Epithelial cell of prostate (primary cell): ENCODE measurements at regions not wholly inside any gene's neighbourhood (a gene's known extent, or its start where the extent isn't known, plus 50 kb on each side); places are given as distances from the start of the nearest gene placed in this dataset.
"Not testable (repeated sequence)": the region's sequence is repeated elsewhere in the genome, so short reads cannot be mapped to it uniquely, and the experiment has no call there.

Experiments
- DNase-seq: peaks from one replicate; pipeline ENCODE4 v3.0.0-alpha.2; 2011; ENCODE audit warnings: low read depth, low spot score
- H3K27ac ChIP-seq: fragments of 450-650 bp; 2 replicates; pipeline ENCODE4 v1.5.1; 2017; ENCODE audit warnings: mild to moderate bottlenecking

- no peak for DNase-seq
- no peak overlapping the region for H3K27ac ChIP-seq
Measured at GRCh38 chr22:25478111-25478510, 86.4 kb upstream of the GRK3 start.

DNA sequence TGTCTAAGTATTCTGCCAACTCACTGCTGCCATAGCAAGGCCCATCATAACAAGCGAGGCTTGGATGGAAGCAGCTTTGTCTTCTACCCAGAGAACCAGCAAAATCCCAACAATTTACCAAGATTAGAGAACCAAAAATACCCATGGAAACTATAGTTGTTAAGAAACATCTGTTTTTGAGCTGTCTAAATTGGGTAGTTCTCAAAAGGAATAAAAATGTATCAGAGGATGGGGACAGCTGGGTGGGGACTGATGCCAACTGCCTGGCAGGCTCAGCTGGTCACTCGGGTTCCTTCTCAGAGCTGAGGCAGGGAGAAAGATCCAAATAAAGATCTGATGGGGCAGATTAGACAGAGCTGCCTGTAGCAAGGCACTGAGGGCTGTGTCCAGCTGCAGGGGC, 85.9 kb upstream of the GRK3 start:
- DNase-seq: no peak
- no peak overlapping the region for H3K27ac ChIP-seq

GRCh38 chr22:25480868-25481267, 83.6 kb upstream of the GRK3 start:
- not testable (repeated sequence) for DNase-seq, H3K27ac ChIP-seq

DNA sequence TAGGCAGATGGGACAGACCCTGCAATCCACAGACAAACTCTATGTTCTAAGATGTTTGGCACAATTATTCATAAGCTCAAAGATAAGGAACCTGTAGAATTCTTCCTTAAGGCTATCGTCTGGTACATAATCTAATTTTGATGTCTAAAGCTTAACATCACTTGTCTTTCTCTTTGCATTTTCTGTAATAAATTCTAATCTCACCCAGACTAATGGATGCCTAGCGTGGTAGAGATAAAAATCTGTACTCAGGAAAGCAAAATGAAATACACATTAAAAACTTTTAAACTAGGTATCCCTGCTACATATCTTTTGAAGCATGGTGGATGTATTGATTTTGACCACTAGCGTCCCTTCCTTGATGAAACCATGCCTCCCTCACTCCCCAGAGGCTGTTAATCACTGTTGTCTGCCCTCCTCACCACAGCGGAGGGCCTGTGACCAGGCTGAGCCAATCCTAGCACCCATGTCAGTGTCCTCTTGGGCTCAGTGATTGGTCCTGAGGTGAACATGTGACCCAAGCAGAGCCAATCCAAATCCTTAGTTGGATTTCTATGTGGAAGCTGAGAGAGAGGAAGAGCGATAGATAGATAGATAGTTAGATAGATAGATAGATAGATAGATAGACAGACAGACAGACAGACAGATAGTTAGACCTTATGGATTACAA, 82.2 kb upstream of the GRK3 start:
- no peak for DNase-seq
- no peak overlapping the region for H3K27ac ChIP-seq

GRCh38 chr22:25482868-25483639, 81.4 kb upstream of the GRK3 start:
- no peak for DNase-seq
- H3K27ac ChIP-seq: no peak overlapping the region

- no peak overlapping the region for H3K27ac ChIP-seq
- no peak for DNase-seq
Measured at GRCh38 chr22:25483931-25484330, 80.5 kb upstream of the GRK3 start.

- DNase-seq: no peak
- no peak overlapping the region for H3K27ac ChIP-seq
Measured at GRCh38 chr22:25484521-25485315, 79.8 kb upstream of the GRK3 start.

DNA sequence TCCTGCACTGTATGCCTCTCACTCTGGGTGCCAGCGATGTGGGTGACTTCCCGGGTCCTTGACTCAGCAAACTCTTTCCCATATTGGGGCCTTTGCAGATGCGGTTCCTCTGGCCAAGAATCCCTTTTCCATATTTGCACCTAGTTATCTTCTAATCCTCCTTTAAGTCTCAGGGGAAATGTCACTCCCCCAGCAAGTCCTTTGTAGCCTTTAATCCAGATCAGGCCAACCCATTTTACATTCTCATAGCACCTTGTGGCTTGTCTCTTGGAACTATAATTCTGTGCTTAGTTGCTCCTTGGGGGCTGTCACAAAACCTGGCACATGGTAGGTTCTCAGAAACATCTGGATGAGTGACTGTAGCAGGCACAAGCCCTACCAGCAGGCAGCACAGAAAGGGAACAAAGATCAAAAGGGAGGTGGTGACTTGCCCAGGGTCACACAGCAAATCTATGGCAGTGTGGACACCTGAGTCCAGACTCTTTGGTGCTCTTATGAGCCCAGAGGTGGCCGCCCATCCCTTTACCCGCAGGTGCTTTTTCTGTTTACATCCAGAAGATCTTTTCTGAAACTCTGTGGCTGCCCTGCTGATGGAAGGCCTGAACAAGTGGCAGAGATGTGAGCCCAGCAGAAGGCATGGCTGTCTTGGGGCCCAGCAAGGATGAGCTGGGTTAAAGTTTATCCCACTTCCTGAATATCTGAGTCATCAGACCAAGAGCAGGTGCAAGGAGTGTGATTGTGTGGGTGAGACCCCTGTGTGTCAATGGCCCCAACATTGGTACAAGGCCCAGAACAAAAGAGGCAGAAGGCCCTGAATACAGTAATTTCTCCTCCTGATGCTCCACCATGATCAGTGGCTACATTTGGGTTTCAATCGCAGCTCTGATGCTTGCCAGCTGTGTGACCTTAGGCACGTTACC, 78.6 kb upstream of the GRK3 start:
- H3K27ac ChIP-seq: no peak overlapping the region

GRCh38 chr22:25487508-25487907, 77.0 kb upstream of the GRK3 start:
- H3K27ac ChIP-seq: no peak overlapping the region
- DNase-seq: no peak

More for the DNA sequence above, 78.6 kb upstream of the GRK3 start:
- no peak for DNase-seq

DNA sequence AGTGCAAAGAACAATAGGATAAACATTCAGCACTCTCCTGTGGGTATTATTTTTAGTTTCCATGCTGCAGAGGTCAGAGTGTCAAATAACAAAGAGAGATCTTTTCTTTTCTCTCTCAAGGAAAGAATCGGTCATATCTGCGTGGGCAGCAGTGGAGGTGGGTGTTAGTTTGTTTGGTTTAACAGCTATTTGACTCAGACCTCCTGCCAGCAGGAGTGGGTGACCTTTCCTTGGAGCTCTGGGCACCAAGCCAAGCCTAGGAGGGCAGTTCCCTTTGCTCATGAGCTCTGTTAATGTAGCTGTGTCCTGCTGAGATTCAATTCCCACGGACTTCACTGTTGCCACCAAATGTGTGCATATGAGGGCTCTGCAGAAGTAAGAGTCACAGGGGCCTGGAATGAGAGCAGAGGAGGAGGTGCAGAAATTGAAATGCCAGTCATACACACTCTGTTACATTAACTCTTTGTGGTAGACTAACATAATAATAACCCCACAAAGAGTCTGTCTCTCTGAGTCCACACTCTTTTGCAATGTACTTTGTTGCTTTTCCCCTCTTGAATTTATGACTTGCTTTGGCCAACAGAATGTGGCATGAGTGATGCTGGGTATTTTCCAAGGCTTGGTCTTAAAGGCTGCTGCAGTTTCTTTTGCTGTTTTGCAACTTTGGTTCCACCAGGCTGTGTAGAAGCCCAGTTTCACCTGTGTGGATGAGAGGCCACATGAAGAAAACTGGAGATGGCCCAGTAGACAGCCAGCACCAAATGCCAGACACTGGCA, 76.0 kb upstream of the GRK3 start:
- no peak overlapping the region for H3K27ac ChIP-seq
- DNase-seq: peak; percentile 20

- H3K27ac ChIP-seq: no peak overlapping the region
- no peak for DNase-seq
Measured at GRCh38 chr22:25489947-25490346, 74.5 kb upstream of the GRK3 start.

GRCh38 chr22:25490896-25491295, 73.6 kb upstream of the GRK3 start:
- no peak for DNase-seq
- H3K27ac ChIP-seq: no peak overlapping the region

DNA sequence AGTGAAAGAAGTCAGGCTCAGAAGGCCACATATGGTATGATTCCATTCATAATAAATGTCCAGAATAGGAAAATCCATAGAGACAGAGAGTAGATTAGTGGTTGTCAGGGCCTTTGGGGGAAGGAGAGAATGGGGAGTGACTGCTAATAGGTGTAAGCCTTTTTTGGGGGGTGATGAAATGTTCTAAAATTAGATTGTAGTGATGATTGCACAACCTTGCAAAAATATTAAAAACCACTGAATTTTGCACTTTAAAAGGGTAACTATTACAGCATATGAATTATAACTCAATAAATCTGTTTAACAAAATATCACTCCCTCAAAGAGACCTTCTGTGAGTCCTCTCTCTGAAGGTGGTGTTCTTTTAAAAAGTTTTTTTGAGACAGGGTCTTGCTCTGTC, 72.3 kb upstream of the GRK3 start:
- H3K27ac ChIP-seq: no peak overlapping the region
- DNase-seq: no peak

DNA sequence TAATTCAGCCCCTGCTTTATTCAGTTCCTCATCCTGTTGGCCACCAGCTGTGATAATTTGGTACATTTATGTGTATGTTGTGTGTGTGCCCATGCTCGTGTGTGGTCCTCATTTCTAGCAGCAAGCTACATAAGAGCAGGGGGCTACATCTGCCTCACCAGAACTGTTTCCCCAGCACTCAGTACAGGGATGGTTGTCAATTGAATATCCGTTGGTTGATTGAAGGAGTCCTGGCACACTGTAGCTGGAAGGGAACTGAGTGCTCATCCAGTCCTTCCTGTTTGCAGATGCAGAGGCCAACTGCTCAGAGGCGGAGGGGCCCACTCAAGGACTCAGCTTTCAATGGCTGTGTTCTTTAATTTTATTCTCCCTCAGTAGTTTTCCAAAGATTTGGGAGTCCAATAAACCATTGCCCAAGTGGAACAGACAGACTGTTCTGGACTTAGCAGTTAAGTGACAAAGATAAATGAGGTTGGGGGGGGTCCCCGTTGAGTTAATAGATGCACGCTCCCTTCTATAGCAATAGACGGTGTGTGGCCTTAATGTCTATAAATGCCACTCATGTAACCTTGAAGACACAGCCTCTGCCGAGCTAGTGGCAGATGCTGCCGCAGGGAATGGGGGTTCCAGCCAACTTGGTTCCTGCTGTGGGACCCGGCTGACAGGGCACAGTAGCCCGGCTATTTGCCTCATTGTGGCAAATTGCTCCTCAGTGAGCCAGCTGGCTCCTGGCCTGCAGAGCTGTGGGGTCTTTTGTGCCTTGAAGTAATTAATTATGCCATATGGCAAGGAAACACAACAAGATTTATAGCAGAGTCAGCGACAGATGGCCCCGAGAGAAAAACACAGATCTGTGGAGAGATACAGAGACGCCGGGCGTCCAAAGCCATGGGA, 71.4 kb upstream of the GRK3 start:
- no peak for DNase-seq
- H3K27ac ChIP-seq: no peak overlapping the region

GRCh38 chr22:25493794-25494193, 70.7 kb upstream of the GRK3 start:
- H3K27ac ChIP-seq: no peak overlapping the region
- DNase-seq: no peak

DNA sequence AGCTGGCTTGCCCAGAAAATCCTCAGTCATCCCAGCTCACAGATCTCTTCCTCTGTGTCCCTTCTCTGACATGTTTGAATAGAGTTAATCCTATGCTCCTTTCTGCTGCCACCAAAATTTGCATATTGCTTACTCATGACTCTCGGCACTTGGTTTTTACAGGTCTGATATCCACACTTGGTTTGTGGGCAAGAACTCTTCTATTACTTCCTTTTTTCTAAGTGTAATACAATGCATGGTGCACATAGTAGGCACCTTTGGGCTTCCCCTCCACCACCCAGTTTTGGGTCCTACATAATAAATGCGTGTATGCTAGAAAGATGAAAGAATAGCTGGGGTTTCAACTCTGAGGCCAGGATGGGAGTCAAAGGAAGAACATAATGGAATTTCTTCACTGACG, 69.7 kb upstream of the GRK3 start:
- no peak for DNase-seq
- no peak overlapping the region for H3K27ac ChIP-seq

- DNase-seq: no peak
- no peak overlapping the region for H3K27ac ChIP-seq
Measured at GRCh38 chr22:25495285-25495684, 69.2 kb upstream of the GRK3 start.

GRCh38 chr22:25496396-25497064, 67.9 kb upstream of the GRK3 start:
- DNase-seq: no peak
- H3K27ac ChIP-seq: no peak overlapping the region
